Peyer's patch (tissue), 4 donors: ENCODE measurements at regions not wholly inside any gene's neighbourhood (a gene's known extent, or its start where the extent isn't known, plus 50 kb on each side); places are given as distances from the start of the nearest gene placed in this dataset.

Experiments used
- DNase-seq, 3 donors: peaks; one replicate each; pipeline ENCODE4 v3.0.0-alpha.2; 2017 to 2019
- H3K27ac ChIP-seq, 4 donors: fragments of 200-600 bp; sonication (generic); one replicate each; pipeline ENCODE4 v1.5.1; 2016 to 2019
- H3K27me3 ChIP-seq, 2 donors: fragments of 200-600 bp; sonication (generic); one replicate each; pipeline ENCODE4 v1.5.1; 2019
- H3K36me3 ChIP-seq, 3 donors: fragments of 200-600 bp; sonication (generic); one replicate each; pipeline ENCODE4 v1.5.1; 2016 to 2019
- H3K4me1 ChIP-seq, 4 donors: fragments of 200-600 bp; sonication (generic); one replicate each; pipeline ENCODE4 v1.5.1; 2016 to 2019
- H3K4me3 ChIP-seq, 4 donors: fragments of 200-600 bp; sonication (generic); 1 replicate in 3 of 4; 2 replicates in 1 of 4; pipeline ENCODE4 v1.5.1; 2016 to 2019; ENCODE audit warnings: mild to moderate bottlenecking in 1 of 4
- H3K9me3 ChIP-seq, 4 donors: fragments of 200-600 bp; sonication (generic); one replicate each; pipeline ENCODE4 v1.5.1; 2016 to 2019; ENCODE audit warnings: mild to moderate bottlenecking in 1 of 4
- CTCF ChIP-seq, 6 experiments: fragments of 450-650 bp in 4 of 6; fragments of 200-600 bp in 2 of 6; sonication (generic) in 1 of 6; IDR thresholded peaks; one replicate each; pipeline ENCODE4 v1.5.1; 2017 to 2019; ENCODE audit warnings: antibody characterized with exemption in 6 of 6, mild to moderate bottlenecking in 3 of 6, moderate library complexity in 1 of 6
- POLR2A ChIP-seq, 2 donors: fragments of 450-650 bp; IDR thresholded peaks; one replicate each; pipeline ENCODE4 v1.5.1; 2017; ENCODE audit warnings: antibody characterized with exemption in 2 of 2, mild to moderate bottlenecking in 2 of 2, moderate library complexity in 2 of 2

DNA sequence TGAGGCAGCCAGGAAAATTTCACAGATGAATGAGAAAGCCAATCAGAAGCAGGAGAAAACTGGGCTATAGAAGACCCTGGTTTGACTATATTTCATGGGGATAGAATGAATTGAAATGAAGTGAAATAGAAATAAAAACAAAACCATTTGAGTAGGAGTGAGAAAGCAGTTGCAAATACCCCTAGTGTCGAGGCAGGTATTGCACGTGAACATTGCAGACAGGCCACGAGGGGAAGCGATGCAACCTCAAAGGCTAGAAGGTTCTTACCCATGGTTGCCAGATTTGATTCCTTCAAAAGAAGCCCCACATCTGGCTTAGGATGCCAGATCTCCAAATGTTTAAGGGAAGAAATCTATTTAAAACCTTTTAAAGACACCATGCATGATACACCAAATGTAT is 648.9 kb downstream of the VRK1 start:
- Histone ChIP-seq H3K36me3 (no peaks in the 10 kb centered on the region), H3K9me3 (no peaks in the 10 kb centered on the region), H3K4me1 (no peaks in the 10 kb centered on the region), H3K4me3 (no peak overlapping the region), H3K27me3 (no peaks in the 10 kb centered on the region), H3K27ac (no peak overlapping the region)
- DNase-seq, result no peak
- TF ChIP-seq CTCF (IDR thresholded peaks at IDR 0.05) (no peak), POLR2A (IDR thresholded peaks at IDR 0.05) (no peak)

- no peak for DNase-seq
- no peak for TF ChIP-seq POLR2A (IDR thresholded peaks at IDR 0.05)
- no peak for TF ChIP-seq CTCF (IDR thresholded peaks at IDR 0.05)
- Histone ChIP-seq H3K27ac (no peak overlapping the region), H3K36me3 (no peaks in the 10 kb centered on the region), H3K4me1 (peaks cover 0 to 8% (median 0%) of the 10 kb centered on the region in 4 donors), H3K4me3 (no peak overlapping the region), H3K27me3 (no peaks in the 10 kb centered on the region), H3K9me3 (no peaks in the 10 kb centered on the region)
Observed at GRCh38 chr14:97452314-97452713, 655.1 kb downstream of the VRK1 start.

GRCh38 chr14:97453991-97454390 is 656.8 kb downstream of the VRK1 start:
- TF ChIP-seq CTCF (IDR thresholded peaks at IDR 0.05) (no peak), POLR2A (IDR thresholded peaks at IDR 0.05) (no peak)
- Histone ChIP-seq H3K4me3 (no peak overlapping the region), H3K27me3 (no peaks in the 10 kb centered on the region), H3K36me3 (no peaks in the 10 kb centered on the region), H3K4me1 (peaks cover 0 to 21% (median 0%) of the 10 kb centered on the region in 4 donors), H3K27ac (no peak overlapping the region), H3K9me3 (no peaks in the 10 kb centered on the region)
- no peak for DNase-seq

- no peak overlapping the region for H3K4me3 ChIP-seq
- H3K27me3 ChIP-seq, result no peaks in the 10 kb centered on the region
- H3K9me3 ChIP-seq, result no peaks in the 10 kb centered on the region
- TF ChIP-seq CTCF (IDR thresholded peaks at IDR 0.05) (no peak), POLR2A (IDR thresholded peaks at IDR 0.05) (no peak)
- no peaks in the 10 kb centered on the region for H3K36me3 ChIP-seq
- peak overlapping the region in 3 of 4 donors; percentile 17 to 63 (median 23) for H3K27ac ChIP-seq
- H3K4me1 ChIP-seq, result peaks cover 0 to 21% (median 0%) of the 10 kb centered on the region in 4 donors
- no peak for DNase-seq
Observed at GRCh38 chr14:97456462-97456861, 659.3 kb downstream of the VRK1 start.

- H3K27ac ChIP-seq, result peak overlapping the region in 3 of 4 donors; percentile 17 to 63 (median 23)
- H3K4me1 ChIP-seq, result peaks cover 0 to 21% (median 0%) of the 10 kb centered on the region in 4 donors
- no peak overlapping the region for H3K4me3 ChIP-seq
- TF ChIP-seq CTCF (IDR thresholded peaks at IDR 0.05), result no peak
- no peak for TF ChIP-seq POLR2A (IDR thresholded peaks at IDR 0.05)
- H3K27me3 ChIP-seq, result no peaks in the 10 kb centered on the region
- peaks cover 0 to 2% (median 0%) of the 10 kb centered on the region in 4 donors for H3K9me3 ChIP-seq
- DNase-seq, result peak in 1 of 3 donors; percentile 47
- no peaks in the 10 kb centered on the region for H3K36me3 ChIP-seq
Observed at GRCh38 chr14:97456958-97457357, 659.8 kb downstream of the VRK1 start.

GRCh38 chr14:97457575-97458085 is 660.4 kb downstream of the VRK1 start:
- Histone ChIP-seq H3K9me3 (peaks cover 0 to 4% (median 0%) of the 10 kb centered on the region in 4 donors), H3K27ac (peak overlapping the region in 2 of 4 donors; percentile 57 to 63), H3K4me3 (no peak overlapping the region), H3K4me1 (peaks cover 0 to 21% (median 0%) of the 10 kb centered on the region in 4 donors), H3K27me3 (no peaks in the 10 kb centered on the region), H3K36me3 (no peaks in the 10 kb centered on the region)
- DNase-seq, result no peak
- TF ChIP-seq CTCF (IDR thresholded peaks at IDR 0.05) (no peak), POLR2A (IDR thresholded peaks at IDR 0.05) (no peak)
